CD14-positive monocyte (primary cell): ENCODE measurements at regions not wholly inside any gene's neighbourhood (a gene's known extent, or its start where the extent isn't known, plus 50 kb on each side); places are given as distances from the start of the nearest gene placed in this dataset.

ENCODE experiments used
- DNase-seq, 3 donors: peaks; one replicate each; pipeline ENCODE4 v3.0.0-alpha.2; 2011 to 2022
- H2AFZ ChIP-seq: 2 replicates; pipeline ENCODE4 v1.6.0; 2012; ENCODE audit warnings: mild to moderate bottlenecking, low read depth, low read length, inconsistent platforms; ENCODE audit not compliant: insufficient read depth, poor library complexity, severe bottlenecking
- H3K27ac ChIP-seq, 2 donors: 1 replicate in 1 of 2; 2 replicates in 1 of 2; pipeline ENCODE4 v1.5.1; 2012 to 2013; ENCODE audit warnings: low read length in 2 of 2, control low read depth in 1 of 2, inconsistent platforms in 1 of 2, low read depth in 1 of 2, mild to moderate bottlenecking in 1 of 2
- H3K27me3 ChIP-seq, 2 donors: one replicate each; pipeline versions ENCODE4 v1.6.0 to v1.6.1; 2011 to 2013; ENCODE audit warnings: low read length in 2 of 2; ENCODE audit not compliant: control insufficient read depth in 2 of 2, insufficient read depth in 2 of 2
- H3K36me3 ChIP-seq, 2 donors: replicated peaks in 1 of 2; 1 replicate in 1 of 2; 2 replicates in 1 of 2; pipeline versions ENCODE4 v1.5.1 to v1.6.1; 2012 to 2013; ENCODE audit warnings: low read length in 2 of 2, control low read depth in 1 of 2, inconsistent platforms in 1 of 2, mild to moderate bottlenecking in 1 of 2; ENCODE audit not compliant: insufficient read depth in 2 of 2, control insufficient read depth in 1 of 2
- H3K4me1 ChIP-seq, 2 donors: 1 replicate in 1 of 2; 2 replicates in 1 of 2; pipeline versions ENCODE4 v1.5.1 to v1.6.1; 2012 to 2013; ENCODE audit warnings: low read length in 2 of 2, control low read depth in 1 of 2, inconsistent platforms in 1 of 2, mild to moderate bottlenecking in 1 of 2, moderate library complexity in 1 of 2; ENCODE audit not compliant: insufficient read depth in 2 of 2, control insufficient read depth in 1 of 2
- H3K4me2 ChIP-seq: replicated peaks from 2 replicates; pipeline ENCODE3; 2012; ENCODE audit warnings: low read length, moderate library complexity, mild to moderate bottlenecking; ENCODE audit not compliant: poor library complexity, severe bottlenecking; ENCODE audit errors: extremely low read depth
- H3K4me3 ChIP-seq, 3 experiments: fragments of 200-600 bp in 1 of 3; sonication (generic) in 1 of 3; replicated peaks in 1 of 3; 1 replicate in 2 of 3; 2 replicates in 1 of 3; pipeline ENCODE4 v1.5.1; 2011 to 2013; ENCODE audit warnings: low read length in 3 of 3, mild to moderate bottlenecking in 3 of 3, control low read depth in 2 of 3, low read depth in 2 of 3, inconsistent platforms in 1 of 3, moderate library complexity in 1 of 3
- H3K79me2 ChIP-seq: 2 replicates; pipeline ENCODE4 v1.6.0; 2012; ENCODE audit warnings: mild to moderate bottlenecking, control low read depth, inconsistent platforms, low read length, moderate library complexity; ENCODE audit not compliant: insufficient read depth
- H3K9ac ChIP-seq: 2 replicates; pipeline ENCODE4 v1.6.0; 2017; ENCODE audit warnings: low read length, mild to moderate bottlenecking; ENCODE audit not compliant: insufficient read depth, poor library complexity, severe bottlenecking
- H3K9me3 ChIP-seq, 2 donors: replicated peaks in 1 of 2; 1 replicate in 1 of 2; 2 replicates in 1 of 2; pipeline versions ENCODE4 v1.5.1 to v1.6.1; 2012 to 2013; ENCODE audit warnings: low read length in 2 of 2, control low read depth in 1 of 2; ENCODE audit not compliant: control insufficient read depth in 1 of 2, insufficient read depth in 1 of 2
- H4K20me1 ChIP-seq: 2 replicates; pipeline ENCODE4 v1.6.0; 2012; ENCODE audit warnings: mild to moderate bottlenecking, low read length, control low read depth, moderate library complexity; ENCODE audit not compliant: insufficient read depth
- H3K27ac Mint-ChIP-seq, 7 donors: one replicate each; pipeline ENCODE4 v1.8.0; 2020; ENCODE audit warnings: mild to moderate bottlenecking in 7 of 7, mixed read lengths in 7 of 7, moderate library complexity in 6 of 7, inconsistent platforms in 2 of 7
- H3K27me3 Mint-ChIP-seq, 3 donors: one replicate each; pipeline ENCODE4 v1.8.0; 2021 to 2022; ENCODE audit warnings: low read depth in 3 of 3, mild to moderate bottlenecking in 3 of 3, mixed read lengths in 3 of 3, moderate library complexity in 3 of 3, inconsistent platforms in 1 of 3
- H3K36me3 Mint-ChIP-seq, 2 donors: one replicate each; pipeline ENCODE4 v1.8.0; 2020; ENCODE audit warnings: mixed read lengths in 2 of 2, inconsistent platforms in 1 of 2, mild to moderate bottlenecking in 1 of 2
- H3K4me1 Mint-ChIP-seq: one replicate; pipeline ENCODE4 v1.8.0; 2020; ENCODE audit warnings: mild to moderate bottlenecking, mixed read lengths
- H3K4me3 Mint-ChIP-seq, 2 donors: one replicate each; pipeline ENCODE4 v1.8.0; 2020; ENCODE audit warnings: mild to moderate bottlenecking in 2 of 2, mixed read lengths in 2 of 2, moderate library complexity in 1 of 2
- H3K9me3 Mint-ChIP-seq, 7 donors: one replicate each; pipeline ENCODE4 v1.8.0; 2020 to 2022; ENCODE audit warnings: mixed read lengths in 7 of 7, mild to moderate bottlenecking in 6 of 7, moderate library complexity in 6 of 7, inconsistent platforms in 2 of 7
- CTCF ChIP-seq: fragments of 200-600 bp; IDR thresholded peaks from one replicate; pipeline ENCODE4 v1.8.0; 2022; ENCODE audit warnings: antibody characterized with exemption, mild to moderate bottlenecking
- WGBS: methylation state at CpG from one replicate; pipeline ENCODE4 v1.1.5; 2013; ENCODE audit warnings: missing lambda C conversion rate; ENCODE audit not compliant: insufficient coverage; 5-methylcytosine and 5-hydroxymethylcytosine counted together
- intact Hi-C, 2 donors: fragments of 100-400 bp; cut with micrococcal nuclease; formaldehyde crosslinking; loops; one replicate each; pipeline versions ENCODE4 v1.15.0 to v1.15.1; 2023

GRCh38 chr2:236674238-236674637 lies 104.6 kb downstream of the ACKR3 start:
- H3K27me3 Mint-ChIP-seq, result peaks cover 26 to 40% (median 33%) of the 10 kb centered on the region in 3 donors
- WGBS, result 96% methylated on average over 4 of the region's 7 CpGs
- H3K4me3 Mint-ChIP-seq, result no peak overlapping the region

GRCh38 chr2:236674646-236675045 lies 105.0 kb downstream of the ACKR3 start:
- Histone ChIP-seq H3K27ac (no peak overlapping the region), H4K20me1 (no peaks in the 10 kb centered on the region), H3K27me3 (peaks cover 0 to 19% of the 10 kb centered on the region in 2 donors), H3K4me2 (no peak overlapping the region), H3K36me3 (no peaks in the 10 kb centered on the region), H3K9ac (no peak overlapping the region), H2AFZ (no peak overlapping the region), H3K4me1 (no peaks in the 10 kb centered on the region), H3K9me3 (no peaks in the 10 kb centered on the region), H3K79me2 (no peaks in the 10 kb centered on the region), H3K4me3 (no peak overlapping the region)
- no peaks in the 10 kb centered on the region for H3K36me3 Mint-ChIP-seq
- WGBS, result no CpG with 5 or more reads among the region's 7 CpGs
- H3K27ac Mint-ChIP-seq, result no peak overlapping the region
- H3K9me3 Mint-ChIP-seq, result peaks cover 0 to 7% (median 0%) of the 10 kb centered on the region in 7 donors
- no peaks in the 10 kb centered on the region for H3K4me1 Mint-ChIP-seq
- intact Hi-C loops, result no loop called here
- no peak for TF ChIP-seq CTCF
- no peak overlapping the region for H3K4me3 Mint-ChIP-seq
- peaks cover 26 to 40% (median 31%) of the 10 kb centered on the region in 3 donors for H3K27me3 Mint-ChIP-seq
- DNase-seq, result no peak

More at GRCh38 chr2:236674238-236674637, 104.6 kb downstream of the ACKR3 start:
- Histone ChIP-seq H3K27ac (no peak overlapping the region), H3K4me1 (no peaks in the 10 kb centered on the region), H2AFZ (no peak overlapping the region), H3K4me3 (no peak overlapping the region), H3K9ac (no peak overlapping the region), H3K9me3 (no peaks in the 10 kb centered on the region), H3K36me3 (no peaks in the 10 kb centered on the region), H3K4me2 (no peak overlapping the region), H4K20me1 (no peaks in the 10 kb centered on the region), H3K27me3 (peaks cover 0 to 19% of the 10 kb centered on the region in 2 donors), H3K79me2 (no peaks in the 10 kb centered on the region)
- intact Hi-C loops, result no loop called here
- H3K36me3 Mint-ChIP-seq, result no peaks in the 10 kb centered on the region
- TF ChIP-seq CTCF, result no peak
- H3K9me3 Mint-ChIP-seq, result peaks cover 0 to 7% (median 0%) of the 10 kb centered on the region in 7 donors
- H3K27ac Mint-ChIP-seq, result no peak overlapping the region
- DNase-seq, result no peak
- H3K4me1 Mint-ChIP-seq, result no peaks in the 10 kb centered on the region
